ENCODE measurements at regions not wholly inside any gene's neighbourhood (a gene's known extent, or its start where the extent isn't known, plus 50 kb on each side); places are given as distances from the start of the nearest gene placed in this dataset.

GRCh38 chr2:180644709-180645108 lies 335.7 kb upstream of the UBE2E3 start:
- WGBS, 2 experiments (ENCODE audit: extremely low coverage in 2 of 2, insufficient read length in 1 of 2), result no CpG with 5 or more reads among the region's 2 CpGs
- TF ChIP-seq CEBPB (IDR thresholded peaks at IDR 0.05; ENCODE audit: low read depth, low read length) (peak; percentile 93), RCOR1 (IDR thresholded peaks at IDR 0.05; ENCODE audit: insufficient replicate concordance, low read length) (peak; percentile 81), RFX5 (IDR thresholded peaks at IDR 0.05; ENCODE audit: low read depth, low read length) (no peak)
- H2AK5ac ChIP-seq (ENCODE audit: low read depth, low read length), result no peak overlapping the region
- dilution Hi-C loops (cut with HindIII; ENCODE audit: low sequenced_read_pairs, unreplicated experiment) (no loop called here), intact Hi-C loops (cut with micrococcal nuclease) (no loop called here), in situ Hi-C loops (cut with MboI; ENCODE audit: low sequenced_read_pairs) (no loop called here)
- H3K79me1 ChIP-seq (ENCODE audit: low read depth in 1 of 2, low read length in 2 of 2), result no peaks in the 10 kb centered on the region
- no peaks in the 10 kb centered on the region for H3K9me1 ChIP-seq (ENCODE audit: insufficient read depth, low read length)
- H4K20me1 ChIP-seq (ENCODE audit: insufficient read depth, low read length), result no peaks in the 10 kb centered on the region
- no peak overlapping the region for H3K9ac ChIP-seq (ENCODE audit: low read depth, low read length)
- H3K18ac ChIP-seq (ENCODE audit: low read depth, low read length), result no peak overlapping the region
- peaks cover 2% of the 10 kb centered on the region for H3K4me1 ChIP-seq (ENCODE audit: control insufficient read depth, insufficient read depth, low read length)
- H4K91ac ChIP-seq (ENCODE audit: insufficient read depth, low read depth, low read length), result no peak overlapping the region
- no peak overlapping the region for H2BK15ac ChIP-seq (ENCODE audit: low read depth, low read length)
- H3K14ac ChIP-seq (replicated peaks; ENCODE audit: low read depth, low read length), result no peak overlapping the region
- no peak overlapping the region for H4K5ac ChIP-seq (ENCODE audit: low read depth, low read length)
- no peak overlapping the region for H2AFZ ChIP-seq (replicated peaks; ENCODE audit: low read length, poor library complexity)
- ATAC-seq (ENCODE audit: low read depth) (peak; percentile 57), DNase-seq (peak; percentile 96)
- no peak overlapping the region for H2BK120ac ChIP-seq (ENCODE audit: low read depth, low read length)
- H3K4ac ChIP-seq (ENCODE audit: low read depth, low read length), result no peak overlapping the region
- H4K8ac ChIP-seq (ENCODE audit: low read depth in 2 of 2, low read length in 2 of 2), result no peak overlapping the region
- ChIA-PET CTCF (interaction anchor here (1.0 kb wide), 1 partner anchor 10 kb away, joined by 3 read pairs; no protein-coding TSS in a partner anchor), POLR2A (ENCODE audit: unreplicated experiment) (no interaction called here)
- no peak overlapping the region for H2BK20ac ChIP-seq (ENCODE audit: low read depth, low read length)
- no peak overlapping the region for H2AK9ac ChIP-seq (replicated peaks; ENCODE audit: low read depth, low read length, poor library complexity)
- H3K4me2 ChIP-seq (ENCODE audit: low read depth, low read length), result no peak overlapping the region
- no peak overlapping the region for H3K56ac ChIP-seq (ENCODE audit: extremely low read depth, insufficient read depth, low read length)
- no peak overlapping the region for H2BK5ac ChIP-seq (ENCODE audit: low read depth, low read length, poor library complexity, severe bottlenecking)
- BruUV-seq (replicated peaks), result no TSS peak
- H3K27ac ChIP-seq (ENCODE audit: insufficient read depth, low read length), result no peak overlapping the region
- H3K4me3 ChIP-seq (ENCODE audit: insufficient read depth, low read depth, low read length), result no peak overlapping the region
- H3K27me3 ChIP-seq (ENCODE audit: control insufficient read depth, insufficient read depth, low read length), result no peaks in the 10 kb centered on the region
- no peak overlapping the region for H3K23ac ChIP-seq (ENCODE audit: low read depth, low read length)
- H3K9me3 ChIP-seq (ENCODE audit: control insufficient read depth, insufficient read depth, low read length), result no peaks in the 10 kb centered on the region
- H3K36me3 ChIP-seq (ENCODE audit: control insufficient read depth, insufficient read depth, low read length), result no peaks in the 10 kb centered on the region
